ENCODE measurements at regions not wholly inside any gene's neighbourhood (a gene's known extent, or its start where the extent isn't known, plus 50 kb on each side); places are given as distances from the start of the nearest gene placed in this dataset.
"Not testable (repeated sequence)": the region's sequence is repeated elsewhere in the genome, so short reads cannot be mapped to it uniquely, and the experiment has no call there.

GRCh38 chr2:215889240-215889969, 123.9 kb downstream of the MREG start:
- not testable (repeated sequence) for DNase-seq (ENCODE audit: low spot score)

- DNase-seq (ENCODE audit: low spot score) = no peak
These were observed 124.7 kb downstream of the MREG start for GRCh38 chr2:215888680-215889079.

GRCh38 chr2:215887303-215887702, 126.0 kb downstream of the MREG start:
- no peak for DNase-seq (ENCODE audit: low spot score)

- no peak for DNase-seq (ENCODE audit: low spot score)
These were observed 127.3 kb downstream of the MREG start for GRCh38 chr2:215886022-215886421.

GRCh38 chr2:215885536-215885935, 127.8 kb downstream of the MREG start:
- DNase-seq (ENCODE audit: low spot score) = no peak

- DNase-seq (ENCODE audit: low spot score) = peak; percentile 15
These were observed 128.8 kb downstream of the MREG start for GRCh38 chr2:215884451-215885087.

GRCh38 chr2:215883799-215884198, 129.6 kb downstream of the MREG start:
- no peak for DNase-seq (ENCODE audit: low spot score)

- DNase-seq (ENCODE audit: low spot score) = no peak
These were observed 130.7 kb downstream of the MREG start for GRCh38 chr2:215882689-215883088.

- DNase-seq (ENCODE audit: low spot score) = no peak
These were observed 131.8 kb downstream of the MREG start for GRCh38 chr2:215881582-215881981.

GRCh38 chr2:215880970-215881369, 132.4 kb downstream of the MREG start:
- no peak for DNase-seq (ENCODE audit: low spot score)

GRCh38 chr2:215879977-215880940, 133.1 kb downstream of the MREG start:
- no peak for DNase-seq (ENCODE audit: low spot score)

GRCh38 chr2:215879331-215879730, 134.0 kb downstream of the MREG start:
- DNase-seq (ENCODE audit: low spot score) = no peak

GRCh38 chr2:215878476-215879063, 134.8 kb downstream of the MREG start:
- DNase-seq (ENCODE audit: low spot score) = no peak

GRCh38 chr2:215876937-215877238, 136.5 kb downstream of the MREG start:
- no peak for DNase-seq (ENCODE audit: low spot score)

GRCh38 chr2:215876139-215876936, 137.0 kb downstream of the MREG start:
- no peak for DNase-seq (ENCODE audit: low spot score)

GRCh38 chr2:215874418-215874817, 138.9 kb downstream of the MREG start:
- DNase-seq (ENCODE audit: low spot score) = no peak

- no peak for DNase-seq (ENCODE audit: low spot score)
These were observed 142.4 kb downstream of the MREG start for GRCh38 chr2:215870986-215871385.

GRCh38 chr2:215870088-215870490, 143.3 kb downstream of the MREG start:
- no peak for DNase-seq (ENCODE audit: low spot score)

- DNase-seq (ENCODE audit: low spot score) = no peak
These were observed 144.4 kb downstream of the MREG start for GRCh38 chr2:215868846-215869543.

- DNase-seq (ENCODE audit: low spot score) = no peak
These were observed 146.7 kb downstream of the MREG start for GRCh38 chr2:215866606-215867005.

- DNase-seq (ENCODE audit: low spot score) = no peak
These were observed 149.7 kb downstream of the MREG start for GRCh38 chr2:215863687-215864086.
